Neural progenitor cell (in vitro differentiated cells): ENCODE measurements at regions not wholly inside any gene's neighbourhood (a gene's known extent, or its start where the extent isn't known, plus 50 kb on each side); places are given as distances from the start of the nearest gene placed in this dataset.

Experiments used
- DNase-seq: peaks from one replicate; pipeline ENCODE4 v3.0.0-alpha.2; 2016; ENCODE audit warnings: low spot score
- H2AFZ ChIP-seq: fragments of 200-600 bp; sonication (generic); replicated peaks from 2 replicates; pipeline ENCODE4 v1.6.1; 2016; ENCODE audit warnings: antibody characterized with exemption
- H3F3A ChIP-seq: fragments of 200-600 bp; sonication (generic); 2 replicates; pipeline ENCODE4 v1.6.1; 2016; ENCODE audit warnings: antibody characterized with exemption, low read depth
- H3K27ac ChIP-seq: fragments of 200-600 bp; sonication (generic); 2 replicates; pipeline ENCODE4 v1.5.1; 2016; ENCODE audit warnings: mild to moderate bottlenecking
- H3K27me3 ChIP-seq: fragments of 200-600 bp; sonication (generic); 2 replicates; pipeline ENCODE4 v1.6.1; 2016; ENCODE audit warnings: mild to moderate bottlenecking, moderate library complexity
- H3K36me3 ChIP-seq: fragments of 200-600 bp; sonication (generic); 2 replicates; pipeline ENCODE4 v1.5.1; 2016
- H3K4me1 ChIP-seq: fragments of 200-600 bp; sonication (generic); 2 replicates; pipeline ENCODE4 v1.6.1; 2016; ENCODE audit warnings: mixed run types
- H3K4me2 ChIP-seq: fragments of 200-600 bp; sonication (generic); 2 replicates; pipeline ENCODE4 v1.6.1; 2016
- H3K4me3 ChIP-seq: fragments of 200-600 bp; sonication (generic); 2 replicates; pipeline ENCODE4 v1.5.1; 2016
- H3K79me2 ChIP-seq: fragments of 200-600 bp; sonication (generic); 2 replicates; pipeline ENCODE4 v1.6.1; 2016; ENCODE audit warnings: low read depth
- H3K9ac ChIP-seq: fragments of 200-600 bp; sonication (generic); 2 replicates; pipeline ENCODE4 v1.6.1; 2016
- H3K9me3 ChIP-seq: fragments of 200-600 bp; sonication (generic); 2 replicates; pipeline ENCODE4 v1.5.1; 2016; ENCODE audit warnings: low read depth
- H4K20me1 ChIP-seq: fragments of 200-600 bp; sonication (generic); 2 replicates; pipeline ENCODE4 v1.6.1; 2016; ENCODE audit warnings: low read depth
- H3K27ac Mint-ChIP-seq: 3 replicates; pipeline ENCODE4 v1.8.0; 2021; ENCODE audit warnings: mixed read lengths
- H3K27me3 Mint-ChIP-seq: 2 replicates; pipeline ENCODE4 v1.8.0; 2022; ENCODE audit warnings: low read depth, mild to moderate bottlenecking, inconsistent platforms, moderate library complexity, mixed read lengths; ENCODE audit not compliant: insufficient read depth
- H3K36me3 Mint-ChIP-seq: 3 replicates; pipeline ENCODE4 v1.8.0; 2021; ENCODE audit warnings: mixed read lengths
- H3K4me1 Mint-ChIP-seq: 3 replicates; pipeline ENCODE4 v1.8.0; 2021; ENCODE audit warnings: mixed read lengths
- H3K4me3 Mint-ChIP-seq: 3 replicates; pipeline ENCODE4 v1.8.0; 2021; ENCODE audit warnings: mild to moderate bottlenecking, moderate library complexity, mixed read lengths
- H3K9me3 Mint-ChIP-seq: 3 replicates; pipeline ENCODE4 v1.8.0; 2020; ENCODE audit warnings: mixed read lengths
- CTCF ChIP-seq: fragments of 200-600 bp; sonication (generic); IDR thresholded peaks from 2 replicates; pipeline ENCODE4 v1.5.1; 2017; ENCODE audit warnings: antibody characterized with exemption, mild to moderate bottlenecking
- EZH2 ChIP-seq: fragments of 200-600 bp; sonication (generic); IDR thresholded peaks from 2 replicates; pipeline ENCODE4 v1.6.1; 2017; ENCODE audit warnings: antibody characterized with exemption, mild to moderate bottlenecking, moderate library complexity
- EZH2phosphoT487 ChIP-seq: fragments of 200-600 bp; sonication (generic); IDR thresholded peaks from 2 replicates; pipeline ENCODE4 v1.6.1; 2017; ENCODE audit warnings: antibody characterized with exemption

GRCh38 chr5:53394808-53395207 is 85.6 kb upstream of the FST start:
- no peaks in the 10 kb centered on the region for H3K9me3 Mint-ChIP-seq
- H3K27me3 Mint-ChIP-seq = no peaks in the 10 kb centered on the region
- H3K9ac ChIP-seq = no peak overlapping the region
- DNase-seq = no peak
- H2AFZ ChIP-seq = no peak overlapping the region
- no peaks in the 10 kb centered on the region for H3K79me2 ChIP-seq
- no peak overlapping the region for H3K4me3 Mint-ChIP-seq
- no peaks in the 10 kb centered on the region for H3K9me3 ChIP-seq
- H4K20me1 ChIP-seq = no peaks in the 10 kb centered on the region
- H3K4me1 ChIP-seq = no peaks in the 10 kb centered on the region
- TF ChIP-seq EZH2phosphoT487 (no peak), CTCF (no peak), EZH2 (no peak)
- no peak overlapping the region for H3K4me3 ChIP-seq
- H3K27me3 ChIP-seq = no peaks in the 10 kb centered on the region
- no peak overlapping the region for H3K4me2 ChIP-seq
- no peaks in the 10 kb centered on the region for H3F3A ChIP-seq
- no peaks in the 10 kb centered on the region for H3K4me1 Mint-ChIP-seq
- no peak overlapping the region for H3K27ac Mint-ChIP-seq
- H3K36me3 Mint-ChIP-seq = no peaks in the 10 kb centered on the region
- H3K36me3 ChIP-seq = no peaks in the 10 kb centered on the region
- no peak overlapping the region for H3K27ac ChIP-seq

GRCh38 chr5:53397141-53397757 is 83.2 kb upstream of the FST start:
- Histone ChIP-seq H3F3A (no peaks in the 10 kb centered on the region), H3K36me3 (no peaks in the 10 kb centered on the region), H3K27ac (no peak overlapping the region), H3K79me2 (no peaks in the 10 kb centered on the region), H3K4me1 (no peaks in the 10 kb centered on the region), H2AFZ (no peak overlapping the region), H3K9ac (no peak overlapping the region), H3K4me2 (no peak overlapping the region), H4K20me1 (no peaks in the 10 kb centered on the region), H3K9me3 (no peaks in the 10 kb centered on the region), H3K4me3 (no peak overlapping the region), H3K27me3 (no peaks in the 10 kb centered on the region)
- TF ChIP-seq EZH2phosphoT487 (no peak), EZH2 (no peak), CTCF (no peak)
- H3K4me1 Mint-ChIP-seq = no peaks in the 10 kb centered on the region
- H3K36me3 Mint-ChIP-seq = no peaks in the 10 kb centered on the region
- no peaks in the 10 kb centered on the region for H3K9me3 Mint-ChIP-seq
- H3K27ac Mint-ChIP-seq = no peak overlapping the region
- no peaks in the 10 kb centered on the region for H3K27me3 Mint-ChIP-seq
- no peak for DNase-seq
- no peak overlapping the region for H3K4me3 Mint-ChIP-seq

- Histone ChIP-seq H3K4me3 (no peak overlapping the region), H3K27ac (no peak overlapping the region), H3K4me2 (no peak overlapping the region), H3K36me3 (no peaks in the 10 kb centered on the region), H4K20me1 (no peaks in the 10 kb centered on the region), H2AFZ (no peak overlapping the region), H3K9ac (no peak overlapping the region), H3K27me3 (no peaks in the 10 kb centered on the region), H3K9me3 (no peaks in the 10 kb centered on the region), H3F3A (no peaks in the 10 kb centered on the region), H3K4me1 (no peaks in the 10 kb centered on the region), H3K79me2 (no peaks in the 10 kb centered on the region)
- H3K36me3 Mint-ChIP-seq = no peaks in the 10 kb centered on the region
- no peaks in the 10 kb centered on the region for H3K9me3 Mint-ChIP-seq
- no peaks in the 10 kb centered on the region for H3K27me3 Mint-ChIP-seq
- no peak for DNase-seq
- H3K27ac Mint-ChIP-seq = no peak overlapping the region
- TF ChIP-seq EZH2phosphoT487 (no peak), CTCF (no peak), EZH2 (no peak)
- H3K4me3 Mint-ChIP-seq = no peak overlapping the region
- no peaks in the 10 kb centered on the region for H3K4me1 Mint-ChIP-seq
These were observed 82.6 kb upstream of the FST start for GRCh38 chr5:53397845-53398244.
